GM19240 (cell line): ENCODE measurements at regions not wholly inside any gene's neighbourhood (a gene's known extent, or its start where the extent isn't known, plus 50 kb on each side); places are given as distances from the start of the nearest gene placed in this dataset.

Experiments
- DNase-seq: peaks from one replicate; pipeline ENCODE4 v3.0.0; 2011; ENCODE audit warnings: low spot score; ENCODE audit not compliant: insufficient read length

GRCh38 chr11:28545536-28545935, 437.3 kb downstream of the METTL15 start:
- no peak for DNase-seq

DNA sequence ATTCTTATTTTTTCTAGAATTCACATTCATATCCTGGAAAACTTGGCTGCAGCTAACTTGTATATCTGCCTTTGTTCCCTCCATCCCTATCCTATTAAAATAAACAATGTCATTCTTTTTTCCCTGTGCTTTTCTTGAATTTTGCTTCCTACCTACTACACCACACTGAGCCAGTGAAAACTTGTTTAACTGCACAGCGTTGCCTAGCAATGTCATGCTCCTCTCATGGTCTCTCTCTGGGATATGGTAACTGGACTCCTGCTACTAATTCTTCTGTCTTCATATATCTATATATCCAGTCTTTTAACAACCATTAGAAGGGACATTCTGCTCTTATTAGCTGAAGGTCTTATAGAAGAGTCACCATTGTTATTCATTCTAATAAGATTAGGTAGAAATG, 434.4 kb downstream of the METTL15 start:
- no peak for DNase-seq

GRCh38 chr11:28539239-28540030, 431.2 kb downstream of the METTL15 start:
- no peak for DNase-seq

- DNase-seq, result no peak
Observed at GRCh38 chr11:28537822-28538221, 429.6 kb downstream of the METTL15 start.

GRCh38 chr11:28536504-28537267, 428.5 kb downstream of the METTL15 start:
- DNase-seq, result no peak

DNA sequence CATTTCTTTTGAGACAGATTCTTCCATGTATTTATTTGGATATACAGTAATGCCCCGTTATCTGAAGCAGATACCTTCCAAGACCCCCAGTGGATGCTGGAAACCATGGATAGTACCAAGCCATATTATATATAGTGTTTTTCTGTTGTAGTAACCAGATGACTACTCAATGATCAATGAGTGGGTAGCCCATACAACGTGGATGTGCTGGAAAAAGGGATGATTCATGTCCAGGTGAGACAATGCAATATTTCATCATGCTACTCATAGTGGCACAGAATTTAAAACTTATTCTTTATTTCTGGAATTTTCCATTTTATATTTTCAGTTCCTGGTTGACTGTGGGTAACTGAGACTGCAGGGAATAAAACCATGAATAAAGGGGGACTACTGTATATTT, 427.5 kb downstream of the METTL15 start:
- DNase-seq, result no peak

DNA sequence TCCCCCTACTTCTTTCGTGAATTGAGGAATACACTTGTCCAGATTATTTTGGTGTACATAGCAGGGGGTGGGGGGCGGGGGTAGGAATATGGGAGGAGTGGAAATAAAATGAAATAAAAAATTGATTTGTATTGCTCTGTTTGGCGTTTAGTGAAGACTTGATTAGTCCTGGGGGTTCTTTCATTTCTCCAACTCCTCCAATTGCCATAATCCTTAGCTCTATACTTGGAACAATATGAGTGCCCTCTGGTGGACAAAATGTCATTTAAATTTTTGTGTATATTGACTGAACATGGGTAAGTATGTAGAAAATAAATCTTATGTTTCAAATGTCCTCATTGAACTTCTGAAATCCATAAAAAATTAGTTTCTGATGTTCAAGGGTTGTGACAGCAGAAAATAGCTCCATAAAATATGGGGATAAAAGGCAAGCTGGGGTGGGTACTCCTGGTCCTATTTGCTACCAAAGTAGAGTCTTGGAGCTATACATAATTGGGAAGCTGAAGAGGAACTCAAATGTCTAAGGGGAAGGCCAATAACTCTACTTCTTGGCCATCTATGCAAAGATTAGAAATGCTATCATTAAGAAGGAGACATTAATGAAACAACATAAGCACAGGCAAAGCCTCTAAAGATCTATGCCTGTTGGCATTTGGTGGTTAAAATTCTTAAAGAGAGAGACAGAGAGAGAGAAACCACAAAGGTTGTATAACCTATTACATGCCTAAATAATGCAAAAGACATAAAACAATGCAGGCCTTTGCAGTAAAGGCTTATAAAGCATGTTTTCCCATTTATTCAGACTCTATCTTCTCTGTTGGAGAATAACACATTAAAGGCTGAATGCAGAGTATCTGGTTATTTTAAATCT, 421.6 kb downstream of the METTL15 start:
- DNase-seq, result no peak

- no peak for DNase-seq
Observed at GRCh38 chr11:28529046-28529445, 420.9 kb downstream of the METTL15 start.

GRCh38 chr11:28528217-28528616, 420.0 kb downstream of the METTL15 start:
- DNase-seq, result no peak

GRCh38 chr11:28526406-28526751, 418.2 kb downstream of the METTL15 start:
- no peak for DNase-seq

- no peak for DNase-seq
Observed at GRCh38 chr11:28525636-28526405, 417.6 kb downstream of the METTL15 start.

DNA sequence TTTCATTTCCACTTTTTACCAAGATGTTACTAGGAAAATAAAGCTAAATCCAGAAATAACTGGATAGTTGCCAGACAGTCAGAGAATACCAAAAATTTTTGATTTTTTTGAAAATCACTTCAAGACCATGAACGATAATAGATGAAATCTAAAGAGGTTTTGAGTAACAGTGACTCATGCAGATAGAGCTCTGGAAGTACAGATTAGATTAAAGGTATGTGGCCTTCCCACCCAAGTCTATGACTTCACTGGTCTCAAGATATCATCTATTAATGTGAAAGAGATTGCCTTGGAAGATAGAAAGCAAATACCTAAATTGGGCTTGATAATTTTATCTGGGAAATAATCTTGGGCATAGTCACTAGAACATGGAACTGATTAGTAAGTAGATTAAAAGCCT, 415.9 kb downstream of the METTL15 start:
- no peak for DNase-seq

GRCh38 chr11:28521075-28521474, 412.9 kb downstream of the METTL15 start:
- no peak for DNase-seq

DNA sequence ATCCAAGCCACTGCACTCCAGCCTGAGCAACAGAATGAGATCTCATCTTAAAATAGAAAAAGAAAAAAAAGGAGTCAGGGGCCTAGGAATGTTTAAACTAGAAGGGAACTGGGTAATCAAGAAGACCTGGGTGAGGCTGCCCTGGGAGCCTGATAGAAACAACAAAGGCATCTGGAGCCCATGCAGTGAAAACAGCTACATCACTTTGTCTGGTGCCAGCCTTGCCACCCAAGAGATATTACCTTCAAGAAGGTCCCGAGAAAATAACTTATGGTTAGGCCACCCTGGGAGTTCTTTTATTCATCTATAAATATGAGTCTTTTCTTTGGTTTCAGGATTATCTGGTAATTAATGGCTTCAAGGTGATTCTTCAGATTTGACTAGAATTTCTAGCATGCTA, 412.1 kb downstream of the METTL15 start:
- no peak for DNase-seq

DNA sequence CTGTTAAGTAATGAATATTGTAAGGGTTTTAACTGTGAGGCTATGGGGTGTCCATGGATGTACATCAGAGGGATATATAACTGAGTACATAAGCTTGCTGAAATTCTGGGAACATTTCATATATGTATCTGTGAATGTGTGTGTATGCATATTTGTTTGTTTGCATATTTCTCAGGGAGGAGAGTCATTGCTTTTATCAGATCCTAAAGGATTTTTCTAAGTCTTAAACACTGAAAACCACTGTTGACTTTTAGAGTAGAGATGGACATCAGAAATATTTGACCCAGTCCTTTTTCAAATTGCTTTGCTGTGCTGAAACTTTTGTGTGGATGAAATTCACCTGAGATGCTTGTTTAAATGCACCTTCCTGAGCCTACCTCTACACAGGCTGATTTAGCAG, 410.6 kb downstream of the METTL15 start:
- DNase-seq, result no peak

- DNase-seq, result no peak
Observed at GRCh38 chr11:28517621-28518020, 409.4 kb downstream of the METTL15 start.

DNA sequence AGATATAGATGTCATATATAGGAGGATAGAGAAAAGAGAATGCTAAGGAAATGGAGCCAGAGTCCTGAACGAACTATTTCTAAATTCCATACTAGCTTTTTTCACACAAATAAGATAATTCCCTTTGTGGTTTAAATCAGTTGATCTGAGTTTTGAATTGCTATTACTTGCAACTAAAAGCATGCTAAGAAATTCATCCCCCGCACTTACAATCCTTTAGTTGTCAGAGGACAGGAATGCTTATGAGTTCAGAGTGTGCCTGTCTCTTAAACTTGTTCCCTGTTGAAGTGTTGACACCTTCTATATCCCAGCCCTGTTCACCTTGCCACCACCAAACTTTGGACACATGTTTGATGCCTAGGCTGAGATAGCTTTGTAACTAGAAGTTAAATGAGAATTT, 406.2 kb downstream of the METTL15 start:
- no peak for DNase-seq

DNA sequence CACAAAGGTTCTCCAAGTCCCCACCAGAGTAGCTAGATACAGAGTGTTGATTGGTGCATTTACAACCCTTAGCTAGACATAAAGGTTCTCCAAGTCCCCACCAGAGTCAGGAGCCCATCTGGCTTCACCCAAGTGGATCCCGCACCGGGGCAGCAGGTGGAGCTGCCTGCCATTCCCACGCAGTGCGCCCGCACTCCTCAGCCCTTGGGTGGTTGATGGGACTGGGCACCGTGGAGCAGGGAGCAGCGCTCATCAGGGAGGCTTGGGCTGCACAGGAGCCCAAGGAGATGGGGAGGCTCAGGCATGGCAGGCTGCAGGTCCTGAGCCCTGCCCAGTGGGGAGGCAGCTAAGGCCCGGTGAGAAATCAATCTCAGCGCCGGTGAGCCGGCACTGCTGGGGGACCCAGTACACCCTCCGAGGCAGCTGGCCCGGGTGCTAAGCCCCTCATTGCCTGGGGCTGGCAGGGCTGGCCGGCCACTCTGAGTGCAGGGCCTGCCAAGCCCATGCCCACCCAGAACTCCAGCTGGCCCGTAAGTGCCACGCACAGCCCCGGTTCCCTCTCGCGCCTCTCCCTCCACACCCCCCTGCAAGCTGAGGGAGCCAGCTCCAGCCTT, 404.1 kb downstream of the METTL15 start:
- no peak for DNase-seq

GRCh38 chr11:28505232-28505631, 397.0 kb downstream of the METTL15 start:
- no peak for DNase-seq

DNA sequence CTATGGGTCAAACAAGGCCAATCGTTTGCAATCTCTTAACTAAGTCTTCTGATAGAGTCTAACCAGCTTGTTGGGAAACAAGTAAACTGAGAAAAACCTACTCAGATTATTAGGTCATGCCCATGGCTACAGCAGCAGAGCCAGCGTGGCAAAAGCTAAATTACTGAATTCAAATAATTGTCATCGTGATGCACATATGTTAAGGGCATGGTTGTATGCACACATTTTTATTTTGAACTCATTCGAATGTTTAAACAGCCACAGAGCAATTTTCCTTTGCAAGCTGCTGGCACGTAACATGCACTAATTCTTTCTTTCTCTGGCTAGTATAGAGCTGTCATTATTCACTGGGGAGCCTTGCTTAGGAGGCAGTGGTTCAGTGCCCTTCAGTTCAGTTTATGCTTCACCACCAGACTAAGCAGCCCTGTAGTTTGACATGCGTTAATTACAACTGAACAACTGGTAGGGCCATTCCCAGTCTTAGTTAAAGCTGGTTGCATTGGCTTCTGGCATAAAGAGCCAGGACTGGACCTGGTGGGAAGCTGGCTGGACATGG, 396.4 kb downstream of the METTL15 start:
- DNase-seq, result no peak
